Putamen (tissue), 1 donor: ENCODE measurements at regions not wholly inside any gene's neighbourhood (a gene's known extent, or its start where the extent isn't known, plus 50 kb on each side); places are given as distances from the start of the nearest gene placed in this dataset.

Experiments
- DNase-seq: peaks from one replicate; pipeline ENCODE4 v3.0.0-alpha.2; 2016; ENCODE audit warnings: low spot score

GRCh38 chr6:149216459-149216858, 101.1 kb upstream of the TAB2 start:
- no peak for DNase-seq

- DNase-seq: no peak
These were observed 100.0 kb upstream of the TAB2 start for GRCh38 chr6:149217466-149217888.

- no peak for DNase-seq
These were observed 99.0 kb upstream of the TAB2 start for GRCh38 chr6:149218471-149218870.

- no peak for DNase-seq
These were observed 98.6 kb upstream of the TAB2 start for GRCh38 chr6:149218915-149219314.

GRCh38 chr6:149220882-149221773, 96.4 kb upstream of the TAB2 start:
- DNase-seq: no peak

- no peak for DNase-seq
These were observed 95.8 kb upstream of the TAB2 start for GRCh38 chr6:149221774-149222070.

- DNase-seq: no peak
These were observed 94.2 kb upstream of the TAB2 start for GRCh38 chr6:149223120-149223903.

- DNase-seq: no peak
These were observed 93.6 kb upstream of the TAB2 start for GRCh38 chr6:149223904-149224351.

GRCh38 chr6:149224399-149224798, 93.1 kb upstream of the TAB2 start:
- no peak for DNase-seq

- DNase-seq: no peak
These were observed 92.1 kb upstream of the TAB2 start for GRCh38 chr6:149225370-149225769.

- no peak for DNase-seq
These were observed 91.6 kb upstream of the TAB2 start for GRCh38 chr6:149225946-149226345.

- DNase-seq: no peak
These were observed 89.7 kb upstream of the TAB2 start for GRCh38 chr6:149227796-149228195.

GRCh38 chr6:149228311-149228955, 89.1 kb upstream of the TAB2 start:
- no peak for DNase-seq

- no peak for DNase-seq
These were observed 88.4 kb upstream of the TAB2 start for GRCh38 chr6:149229096-149229495.

GRCh38 chr6:149230712-149231460, 86.6 kb upstream of the TAB2 start:
- DNase-seq: no peak

GRCh38 chr6:149231778-149232177, 85.7 kb upstream of the TAB2 start:
- no peak for DNase-seq

- no peak for DNase-seq
These were observed 84.3 kb upstream of the TAB2 start for GRCh38 chr6:149233056-149233715.

GRCh38 chr6:149234051-149234962, 83.2 kb upstream of the TAB2 start:
- no peak for DNase-seq

- DNase-seq: no peak
These were observed 82.4 kb upstream of the TAB2 start for GRCh38 chr6:149235130-149235561.

GRCh38 chr6:149236589-149236988, 80.9 kb upstream of the TAB2 start:
- DNase-seq: no peak
